ENCODE measurements at regions not wholly inside any gene's neighbourhood (a gene's known extent, or its start where the extent isn't known, plus 50 kb on each side); places are given as distances from the start of the nearest gene placed in this dataset.

- no peak for DNase-seq (ENCODE audit: low spot score)
Observed at GRCh38 chr13:73803997-73804396, 330.2 kb downstream of the KLF12 start.

- no peak for DNase-seq (ENCODE audit: low spot score)
Observed at GRCh38 chr13:73800011-73800410, 334.2 kb downstream of the KLF12 start.

GRCh38 chr13:73794755-73795154 lies 339.4 kb downstream of the KLF12 start:
- DNase-seq (ENCODE audit: low spot score), result no peak

- DNase-seq (ENCODE audit: low spot score), result no peak
Observed at GRCh38 chr13:73793361-73793760, 340.8 kb downstream of the KLF12 start.

- no peak for DNase-seq (ENCODE audit: low spot score)
Observed at GRCh38 chr13:73792796-73793195, 341.4 kb downstream of the KLF12 start.

GRCh38 chr13:73782450-73783449 lies 351.5 kb downstream of the KLF12 start:
- no peak for DNase-seq (ENCODE audit: low spot score)

GRCh38 chr13:73781384-73781783 lies 352.8 kb downstream of the KLF12 start:
- DNase-seq (ENCODE audit: low spot score), result no peak

GRCh38 chr13:73779881-73780280 lies 354.3 kb downstream of the KLF12 start:
- DNase-seq (ENCODE audit: low spot score), result no peak

GRCh38 chr13:73778242-73778864 lies 355.9 kb downstream of the KLF12 start:
- no peak for DNase-seq (ENCODE audit: low spot score)

- DNase-seq (ENCODE audit: low spot score), result no peak
Observed at GRCh38 chr13:73777134-73777533, 357.1 kb downstream of the KLF12 start.

GRCh38 chr13:73776151-73776785 lies 357.9 kb downstream of the KLF12 start:
- DNase-seq (ENCODE audit: low spot score), result no peak

GRCh38 chr13:73773168-73773549 lies 361.0 kb downstream of the KLF12 start:
- no peak for DNase-seq (ENCODE audit: low spot score)

- no peak for DNase-seq (ENCODE audit: low spot score)
Observed at GRCh38 chr13:73772449-73773167, 361.6 kb downstream of the KLF12 start.

GRCh38 chr13:73767747-73768315 lies 366.4 kb downstream of the KLF12 start:
- no peak for DNase-seq (ENCODE audit: low spot score)

GRCh38 chr13:73767191-73767741 lies 366.9 kb downstream of the KLF12 start:
- DNase-seq (ENCODE audit: low spot score), result no peak

GRCh38 chr13:73765651-73766384 lies 368.4 kb downstream of the KLF12 start:
- peak; percentile 49 for DNase-seq (ENCODE audit: low spot score)

GRCh38 chr13:73759434-73759833 lies 374.8 kb downstream of the KLF12 start:
- DNase-seq (ENCODE audit: low spot score), result no peak

GRCh38 chr13:73757481-73758233 lies 376.5 kb downstream of the KLF12 start:
- DNase-seq (ENCODE audit: low spot score), result no peak

GRCh38 chr13:73754727-73755292 lies 379.4 kb downstream of the KLF12 start:
- DNase-seq (ENCODE audit: low spot score), result peak; percentile 47
